Liver (tissue), 8 donors: ENCODE measurements at regions not wholly inside any gene's neighbourhood (a gene's known extent, or its start where the extent isn't known, plus 50 kb on each side); places are given as distances from the start of the nearest gene placed in this dataset.

ENCODE experiments used
- DNase-seq: peaks from one replicate; pipeline ENCODE4 v3.0.0-alpha.2; 2017; ENCODE audit warnings: low spot score
- H3K27ac ChIP-seq, 2 donors: one replicate each; pipeline ENCODE4 v1.7.0; 2013; ENCODE audit warnings: inconsistent platforms in 2 of 2, low read length in 2 of 2, control low read depth in 1 of 2, low read depth in 1 of 2, mild to moderate bottlenecking in 1 of 2
- H3K27me3 ChIP-seq, 4 donors: one replicate each; pipeline versions ENCODE4 v1.6.1 to v1.7.0; 2013; ENCODE audit warnings: low read length in 3 of 4, inconsistent platforms in 1 of 4, mild to moderate bottlenecking in 1 of 4, moderate library complexity in 1 of 4; ENCODE audit not compliant: control insufficient read depth in 4 of 4, insufficient read depth in 4 of 4
- H3K36me3 ChIP-seq, 4 donors: one replicate each; pipeline versions ENCODE4 v1.6.1 to v1.7.0; 2013; ENCODE audit warnings: low read length in 3 of 4, mild to moderate bottlenecking in 3 of 4, low read depth in 1 of 4, moderate library complexity in 1 of 4; ENCODE audit not compliant: control insufficient read depth in 4 of 4, insufficient read depth in 3 of 4
- H3K4me1 ChIP-seq, 4 donors: one replicate each; pipeline versions ENCODE4 v1.6.1 to v1.7.0; 2013; ENCODE audit warnings: low read length in 3 of 4, mild to moderate bottlenecking in 3 of 4, moderate library complexity in 1 of 4; ENCODE audit not compliant: control insufficient read depth in 4 of 4, insufficient read depth in 4 of 4
- H3K4me3 ChIP-seq, 3 donors: one replicate each; pipeline versions ENCODE4 v1.6.1 to v1.7.0; 2013; ENCODE audit warnings: low read length in 3 of 3, control low read depth in 1 of 3, low read depth in 1 of 3, mild to moderate bottlenecking in 1 of 3
- H3K9ac ChIP-seq, 2 donors: one replicate each; pipeline ENCODE4 v1.7.0; 2013; ENCODE audit warnings: low read length in 2 of 2, mild to moderate bottlenecking in 2 of 2, moderate library complexity in 2 of 2, control low read depth in 1 of 2, low read depth in 1 of 2
- H3K9me3 ChIP-seq, 4 donors: one replicate each; pipeline versions ENCODE4 v1.6.1 to v1.7.0; 2013; ENCODE audit warnings: low read length in 3 of 4; ENCODE audit not compliant: control insufficient read depth in 4 of 4
- CTCF ChIP-seq: fragments of 150-350 bp; IDR thresholded peaks from 2 replicates; pipeline ENCODE4 v1.5.1; 2017; ENCODE audit warnings: improper control_type of control experiment, low read depth, low read length; ENCODE audit not compliant: missing input control
- EGR1 ChIP-seq, 2 donors: IDR thresholded peaks; 2 replicates each; pipeline ENCODE4 v1.6.1; 2016 to 2018; ENCODE audit warnings: antibody characterized with exemption in 2 of 2, low read depth in 2 of 2
- FOXA1 ChIP-seq: IDR thresholded peaks from 2 replicates; pipeline ENCODE4 v1.6.1; 2016; ENCODE audit warnings: antibody characterized with exemption
- FOXA2 ChIP-seq: IDR thresholded peaks from 2 replicates; pipeline ENCODE4 v1.6.1; 2016; ENCODE audit warnings: antibody characterized with exemption
- GABPA ChIP-seq, 2 donors: IDR thresholded peaks in 1 of 2; conservative IDR thresholded peaks in 1 of 2; 2 replicates each; pipeline ENCODE4 v1.6.1; 2016; ENCODE audit warnings: antibody characterized with exemption in 2 of 2, mild to moderate bottlenecking in 1 of 2, moderate library complexity in 1 of 2
- HNF4A ChIP-seq, 2 donors: conservative IDR thresholded peaks; 2 replicates each; pipeline ENCODE4 v1.6.1; 2016; ENCODE audit warnings: antibody characterized with exemption in 2 of 2, mild to moderate bottlenecking in 2 of 2
- HNF4G ChIP-seq: IDR thresholded peaks from 2 replicates; pipeline ENCODE4 v1.6.1; 2016; ENCODE audit warnings: antibody characterized with exemption
- JUND ChIP-seq, 2 donors: IDR thresholded peaks; 2 replicates each; pipeline ENCODE4 v1.6.1; 2016; ENCODE audit warnings: antibody characterized with exemption in 2 of 2
- NR2F2 ChIP-seq: IDR thresholded peaks from 2 replicates; pipeline ENCODE4 v1.6.1; 2016; ENCODE audit warnings: antibody characterized with exemption
- RAD21 ChIP-seq, 2 donors: IDR thresholded peaks; 2 replicates each; pipeline ENCODE4 v1.6.1; 2016; ENCODE audit warnings: antibody characterized with exemption in 2 of 2, mild to moderate bottlenecking in 2 of 2
- SP1 ChIP-seq: IDR thresholded peaks from 2 replicates; pipeline ENCODE4 v1.6.1; 2018; ENCODE audit warnings: antibody characterized with exemption, mild to moderate bottlenecking
- TAF1 ChIP-seq: conservative IDR thresholded peaks from 2 replicates; pipeline ENCODE4 v1.6.1; 2016; ENCODE audit warnings: antibody characterized with exemption, mild to moderate bottlenecking
- YY1 ChIP-seq: IDR thresholded peaks from 2 replicates; pipeline ENCODE4 v1.6.1; 2016; ENCODE audit warnings: antibody characterized with exemption, mild to moderate bottlenecking
- WGBS: extraction: QIAGEN DNeasy Blood & Tissue Kit; methylation state at CpG from one replicate; pipeline ENCODE4 v1.1.7; 2013; 5-methylcytosine and 5-hydroxymethylcytosine counted together
- TF ChIP-seq, protein P1 (sequence below): IDR thresholded peaks from 2 replicates; pipeline ENCODE4 v1.6.1; 2016; ENCODE audit warnings: antibody characterized with exemption
- TF ChIP-seq, protein P2 (sequence below): IDR thresholded peaks from 2 replicates; pipeline ENCODE4 v1.6.1; 2016; ENCODE audit warnings: antibody characterized with exemption
- TF ChIP-seq, protein P3 (sequence below): IDR thresholded peaks from 2 replicates; pipeline ENCODE4 v1.6.1; 2016; ENCODE audit warnings: antibody characterized with exemption
- donor health status: healthy.
- donor health status: healthy.
- donor health status: healthy.
- donor health status: healthy.
- donor health status: healthy.

DNA sequence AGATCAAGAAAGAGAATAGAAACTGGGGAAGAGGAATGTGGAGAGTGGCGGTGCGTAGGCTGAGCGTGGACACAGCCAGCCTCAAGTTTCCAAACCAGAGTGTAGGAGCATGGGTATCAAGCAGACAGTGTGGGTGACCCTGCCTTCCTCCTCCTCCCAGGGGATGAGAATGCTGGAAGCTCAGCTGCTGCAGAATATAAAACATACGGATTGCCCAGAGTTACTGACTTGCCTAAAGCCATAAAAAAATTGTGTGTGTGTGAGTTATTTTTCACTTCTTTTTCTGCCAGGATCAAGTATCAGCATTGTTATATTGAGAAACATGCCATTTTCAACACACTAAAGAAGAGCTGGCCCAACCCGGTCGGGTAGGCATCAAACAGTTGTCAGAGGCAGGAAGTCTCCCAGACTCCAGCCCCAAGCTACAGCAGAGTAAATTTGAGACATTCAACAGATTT is 333.3 kb upstream of the ACVR2A start:
- no peak for TF ChIP-seq GABPA (IDR thresholded peaks at IDR 0.05 in 1 of 2, conservative IDR thresholded peaks at IDR 0.05 in 1 of 2)
- H3K9me3 ChIP-seq = no peaks in the 10 kb centered on the region
- no peak for DNase-seq
- no peak overlapping the region for H3K27ac ChIP-seq
- H3K36me3 ChIP-seq = no peaks in the 10 kb centered on the region
- no peak overlapping the region for H3K9ac ChIP-seq
- no peaks in the 10 kb centered on the region for H3K27me3 ChIP-seq
- no peak overlapping the region for H3K4me3 ChIP-seq
- WGBS = 81% methylated on average over 6 of the region's 6 CpGs
- H3K4me1 ChIP-seq = no peaks in the 10 kb centered on the region

GRCh38 chr2:147509821-147510220 is 335.0 kb upstream of the ACVR2A start:
- DNase-seq = no peak
- no peaks in the 10 kb centered on the region for H3K27me3 ChIP-seq
- no peak overlapping the region for H3K27ac ChIP-seq
- H3K9ac ChIP-seq = no peak overlapping the region
- H3K9me3 ChIP-seq = no peaks in the 10 kb centered on the region
- no peak overlapping the region for H3K4me3 ChIP-seq
- no peak for TF ChIP-seq FOXA2
- TF ChIP-seq EGR1 (IDR thresholded peaks at IDR 0.05; ENCODE audit: low read depth in 2 of 2) = no peak
- TF ChIP-seq, protein P1, sequence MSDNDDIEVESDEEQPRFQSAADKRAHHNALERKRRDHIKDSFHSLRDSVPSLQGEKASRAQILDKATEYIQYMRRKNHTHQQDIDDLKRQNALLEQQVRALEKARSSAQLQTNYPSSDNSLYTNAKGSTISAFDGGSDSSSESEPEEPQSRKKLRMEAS = no peak
- TF ChIP-seq YY1 = no peak
- no peaks in the 10 kb centered on the region for H3K4me1 ChIP-seq
- H3K36me3 ChIP-seq = no peaks in the 10 kb centered on the region

GRCh38 chr2:147506889-147507288 is 337.9 kb upstream of the ACVR2A start:
- Histone ChIP-seq H3K4me3 (no peak overlapping the region), H3K36me3 (no peaks in the 10 kb centered on the region), H3K4me1 (no peaks in the 10 kb centered on the region), H3K27me3 (no peaks in the 10 kb centered on the region), H3K27ac (no peak overlapping the region), H3K9ac (no peak overlapping the region), H3K9me3 (no peaks in the 10 kb centered on the region)
- TF ChIP-seq GABPA (IDR thresholded peaks at IDR 0.05 in 1 of 2, conservative IDR thresholded peaks at IDR 0.05 in 1 of 2) = no peak
- no peak for TF ChIP-seq FOXA2
- no peak for TF ChIP-seq RAD21 (IDR thresholded peaks at IDR 0.05)
- no peak for TF ChIP-seq CTCF
- TF ChIP-seq SP1 = no peak
- TF ChIP-seq FOXA1 = no peak
- TF ChIP-seq HNF4G = no peak
- TF ChIP-seq EGR1 (IDR thresholded peaks at IDR 0.05; ENCODE audit: low read depth in 2 of 2) = no peak
- DNase-seq = no peak
- 96% methylated on average over 27 of the region's 27 CpGs for WGBS

GRCh38 chr2:147502711-147503290 is 342.0 kb upstream of the ACVR2A start:
- no peak for DNase-seq
- Histone ChIP-seq H3K9ac (no peak overlapping the region), H3K27me3 (no peaks in the 10 kb centered on the region), H3K4me1 (peaks cover 0 to 10% (median 4%) of the 10 kb centered on the region in 4 donors), H3K27ac (no peak overlapping the region), H3K36me3 (no peaks in the 10 kb centered on the region), H3K4me3 (no peak overlapping the region), H3K9me3 (no peaks in the 10 kb centered on the region)
- WGBS = 82% methylated on average over 3 of the region's 3 CpGs
- TF ChIP-seq NR2F2 (no peak), YY1 (no peak), GABPA (IDR thresholded peaks at IDR 0.05 in 1 of 2, conservative IDR thresholded peaks at IDR 0.05 in 1 of 2) (no peak), RAD21 (IDR thresholded peaks at IDR 0.05) (no peak), HNF4G (no peak), TAF1 (no peak), SP1 (no peak), FOXA1 (no peak), CTCF (no peak), EGR1 (IDR thresholded peaks at IDR 0.05; ENCODE audit: low read depth in 2 of 2) (no peak), FOXA2 (no peak), JUND (IDR thresholded peaks at IDR 0.05) (no peak), HNF4A (conservative IDR thresholded peaks at IDR 0.05) (no peak)
- TF ChIP-seq, protein P1 = no peak
- TF ChIP-seq, protein P2, sequence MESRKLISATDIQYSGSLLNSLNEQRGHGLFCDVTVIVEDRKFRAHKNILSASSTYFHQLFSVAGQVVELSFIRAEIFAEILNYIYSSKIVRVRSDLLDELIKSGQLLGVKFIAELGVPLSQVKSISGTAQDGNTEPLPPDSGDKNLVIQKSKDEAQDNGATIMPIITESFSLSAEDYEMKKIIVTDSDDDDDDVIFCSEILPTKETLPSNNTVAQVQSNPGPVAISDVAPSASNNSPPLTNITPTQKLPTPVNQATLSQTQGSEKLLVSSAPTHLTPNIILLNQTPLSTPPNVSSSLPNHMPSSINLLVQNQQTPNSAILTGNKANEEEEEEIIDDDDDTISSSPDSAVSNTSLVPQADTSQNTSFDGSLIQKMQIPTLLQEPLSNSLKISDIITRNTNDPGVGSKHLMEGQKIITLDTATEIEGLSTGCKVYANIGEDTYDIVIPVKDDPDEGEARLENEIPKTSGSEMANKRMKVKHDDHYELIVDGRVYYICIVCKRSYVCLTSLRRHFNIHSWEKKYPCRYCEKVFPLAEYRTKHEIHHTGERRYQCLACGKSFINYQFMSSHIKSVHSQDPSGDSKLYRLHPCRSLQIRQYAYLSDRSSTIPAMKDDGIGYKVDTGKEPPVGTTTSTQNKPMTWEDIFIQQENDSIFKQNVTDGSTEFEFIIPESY = no peak
- TF ChIP-seq, protein P3, sequence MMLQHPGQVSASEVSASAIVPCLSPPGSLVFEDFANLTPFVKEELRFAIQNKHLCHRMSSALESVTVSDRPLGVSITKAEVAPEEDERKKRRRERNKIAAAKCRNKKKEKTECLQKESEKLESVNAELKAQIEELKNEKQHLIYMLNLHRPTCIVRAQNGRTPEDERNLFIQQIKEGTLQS = no peak
